Transverse colon (tissue), 4 donors: ENCODE measurements at regions not wholly inside any gene's neighbourhood (a gene's known extent, or its start where the extent isn't known, plus 50 kb on each side); places are given as distances from the start of the nearest gene placed in this dataset.

Experiments
- EP300 ChIP-seq: sonication (generic); formaldehyde crosslinking; IDR thresholded peaks from one replicate; pipeline ENCODE4 v1.6.1; 2017; ENCODE audit warnings: antibody characterized with exemption, low read depth
- POLR2A ChIP-seq: fragments of 450-650 bp; IDR thresholded peaks from one replicate; pipeline ENCODE4 v1.6.1; 2016; ENCODE audit warnings: antibody characterized with exemption, mild to moderate bottlenecking, moderate library complexity
- POLR2AphosphoS5 ChIP-seq, 3 donors: sonication (generic); formaldehyde crosslinking; IDR thresholded peaks; one replicate each; pipeline ENCODE4 v1.6.1; 2016; ENCODE audit warnings: antibody characterized with exemption in 3 of 3
- TF ChIP-seq, protein P1 (sequence below), 5 experiments: fragments of 200-600 bp in 3 of 5; fragments of 450-650 bp in 2 of 5; sonication (generic) in 3 of 5; IDR thresholded peaks; 1 replicate in 2 of 5; 2 replicates in 3 of 5; pipeline ENCODE4 v1.5.1; 2016 to 2017; ENCODE audit warnings: antibody characterized with exemption in 5 of 5, inconsistent platforms in 3 of 5, mild to moderate bottlenecking in 2 of 5, moderate library complexity in 1 of 5

DNA sequence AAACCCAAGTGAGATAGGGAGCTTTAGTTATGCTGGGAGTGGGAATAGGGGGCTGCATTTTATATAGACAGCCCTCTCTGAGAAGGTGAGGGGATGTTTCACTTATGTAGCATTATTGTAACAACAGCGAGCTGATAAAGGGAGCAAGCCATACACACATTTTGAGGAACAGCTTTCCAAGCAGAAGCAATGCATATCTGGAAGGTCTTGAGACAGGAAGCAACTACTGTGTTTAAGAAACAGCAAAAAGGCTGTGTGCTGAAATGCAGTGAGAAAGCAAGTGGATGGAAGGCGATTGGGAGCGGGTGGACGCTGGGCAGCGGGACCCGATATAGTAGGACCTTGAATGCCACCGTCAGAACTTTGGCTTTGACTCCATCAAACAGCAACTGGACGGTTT, 155.9 kb upstream of the TBL1XR1 start:
- TF ChIP-seq, protein P1, sequence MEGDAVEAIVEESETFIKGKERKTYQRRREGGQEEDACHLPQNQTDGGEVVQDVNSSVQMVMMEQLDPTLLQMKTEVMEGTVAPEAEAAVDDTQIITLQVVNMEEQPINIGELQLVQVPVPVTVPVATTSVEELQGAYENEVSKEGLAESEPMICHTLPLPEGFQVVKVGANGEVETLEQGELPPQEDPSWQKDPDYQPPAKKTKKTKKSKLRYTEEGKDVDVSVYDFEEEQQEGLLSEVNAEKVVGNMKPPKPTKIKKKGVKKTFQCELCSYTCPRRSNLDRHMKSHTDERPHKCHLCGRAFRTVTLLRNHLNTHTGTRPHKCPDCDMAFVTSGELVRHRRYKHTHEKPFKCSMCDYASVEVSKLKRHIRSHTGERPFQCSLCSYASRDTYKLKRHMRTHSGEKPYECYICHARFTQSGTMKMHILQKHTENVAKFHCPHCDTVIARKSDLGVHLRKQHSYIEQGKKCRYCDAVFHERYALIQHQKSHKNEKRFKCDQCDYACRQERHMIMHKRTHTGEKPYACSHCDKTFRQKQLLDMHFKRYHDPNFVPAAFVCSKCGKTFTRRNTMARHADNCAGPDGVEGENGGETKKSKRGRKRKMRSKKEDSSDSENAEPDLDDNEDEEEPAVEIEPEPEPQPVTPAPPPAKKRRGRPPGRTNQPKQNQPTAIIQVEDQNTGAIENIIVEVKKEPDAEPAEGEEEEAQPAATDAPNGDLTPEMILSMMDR (IDR thresholded peaks at IDR 0.05) = no peak
- no peak for TF ChIP-seq POLR2A
- TF ChIP-seq EP300 = no peak
- TF ChIP-seq POLR2AphosphoS5 (IDR thresholded peaks at IDR 0.05) = no peak
